ENCODE measurements at regions not wholly inside any gene's neighbourhood (a gene's known extent, or its start where the extent isn't known, plus 50 kb on each side); places are given as distances from the start of the nearest gene placed in this dataset.
"Not testable (repeated sequence)": the region's sequence is repeated elsewhere in the genome, so short reads cannot be mapped to it uniquely, and the experiment has no call there.

GRCh38 chr3:94394885-94395284 lies 332.0 kb downstream of the NSUN3 start:
- no peak for DNase-seq
- in situ Hi-C loops (cut with MboI; ENCODE audit: low pct_unique_long_range_greater_than_20kb, low sequenced_read_pairs): no loop called here

GRCh38 chr3:94395851-94396250 lies 333.0 kb downstream of the NSUN3 start:
- in situ Hi-C loops (cut with MboI; ENCODE audit: low pct_unique_long_range_greater_than_20kb, low sequenced_read_pairs): no loop called here
- DNase-seq: no peak

GRCh38 chr3:94398036-94398435 lies 335.2 kb downstream of the NSUN3 start:
- no peak for DNase-seq
- in situ Hi-C loops (cut with MboI; ENCODE audit: low pct_unique_long_range_greater_than_20kb, low sequenced_read_pairs): no loop called here

DNA sequence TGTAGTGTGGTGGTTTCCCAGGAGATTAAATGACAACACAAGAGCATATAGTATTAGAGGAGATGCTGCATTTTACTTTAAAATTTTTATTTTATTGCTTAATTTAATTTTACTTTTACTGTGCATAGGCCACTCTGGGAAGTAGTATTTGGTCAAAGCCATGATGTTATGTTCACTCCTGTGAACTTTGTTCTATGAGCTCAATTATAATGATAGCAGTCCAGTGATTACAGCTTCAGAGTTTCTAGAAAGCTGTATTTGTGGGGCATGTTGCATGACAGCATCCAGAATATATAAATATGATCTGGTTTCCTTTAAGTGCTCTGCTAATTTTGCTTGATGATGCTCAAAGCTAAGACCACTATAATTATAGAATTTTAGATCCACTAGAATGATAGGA lies 338.6 kb downstream of the NSUN3 start:
- in situ Hi-C loops (cut with MboI; ENCODE audit: low pct_unique_long_range_greater_than_20kb, low sequenced_read_pairs): no loop called here
- no peak for DNase-seq

DNA sequence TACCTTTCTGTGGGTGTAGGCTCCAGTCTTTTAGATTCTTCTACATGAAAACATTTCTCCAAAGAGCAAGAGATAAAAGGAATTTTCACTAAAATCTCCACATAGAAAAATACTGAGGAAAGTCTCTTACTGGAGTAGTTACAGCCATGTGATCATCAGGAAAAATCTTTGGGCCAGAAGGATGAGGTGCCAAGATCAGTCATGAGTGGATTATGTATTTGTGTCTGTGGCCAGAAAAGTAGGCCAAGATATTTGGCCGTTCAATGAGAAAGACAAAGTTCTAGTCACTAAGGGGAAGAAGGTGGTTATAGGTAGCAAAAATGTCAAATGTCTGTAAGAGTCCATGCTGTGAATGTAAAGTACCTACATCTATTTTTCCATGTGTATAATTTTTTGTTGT lies 339.3 kb downstream of the NSUN3 start:
- in situ Hi-C loops (cut with MboI; ENCODE audit: low pct_unique_long_range_greater_than_20kb, low sequenced_read_pairs): no loop called here
- no peak for DNase-seq

DNA sequence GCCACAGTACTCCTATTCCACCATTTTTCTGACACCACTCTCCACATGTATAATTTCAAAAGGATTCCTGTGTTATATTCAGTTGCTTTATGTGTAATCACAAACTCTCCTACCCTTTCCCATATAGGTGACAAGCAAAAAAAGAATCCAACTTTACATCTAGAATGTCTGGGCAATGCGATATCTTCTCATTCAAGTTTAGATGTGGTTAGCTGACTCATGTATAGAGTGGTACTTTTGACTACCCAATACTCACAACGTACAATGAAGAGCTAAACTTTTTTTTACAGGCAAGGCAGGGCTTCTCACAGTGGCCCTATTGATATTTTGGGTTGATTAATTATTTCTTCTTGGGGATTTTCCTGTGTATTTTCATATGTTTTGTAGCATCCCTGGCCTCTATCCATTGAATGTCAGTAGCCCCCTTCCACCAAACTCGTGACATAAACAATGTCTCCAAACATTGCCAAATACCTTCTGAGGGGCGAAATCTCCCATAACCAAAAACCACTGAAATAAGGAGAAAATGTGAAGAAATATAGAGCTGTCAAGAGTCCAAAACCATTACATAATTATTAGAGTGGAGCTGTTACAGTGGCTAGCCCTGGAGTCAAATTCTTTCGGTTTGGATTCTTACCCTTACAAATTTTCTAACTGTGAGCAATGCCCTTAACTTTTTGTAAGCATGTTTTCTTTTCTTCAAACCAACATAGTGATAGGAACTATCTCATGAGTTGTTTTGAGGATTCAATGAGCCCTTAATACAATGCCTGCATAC lies 342.6 kb downstream of the NSUN3 start:
- in situ Hi-C loops (cut with MboI; ENCODE audit: low pct_unique_long_range_greater_than_20kb, low sequenced_read_pairs): no loop called here
- DNase-seq: no peak

DNA sequence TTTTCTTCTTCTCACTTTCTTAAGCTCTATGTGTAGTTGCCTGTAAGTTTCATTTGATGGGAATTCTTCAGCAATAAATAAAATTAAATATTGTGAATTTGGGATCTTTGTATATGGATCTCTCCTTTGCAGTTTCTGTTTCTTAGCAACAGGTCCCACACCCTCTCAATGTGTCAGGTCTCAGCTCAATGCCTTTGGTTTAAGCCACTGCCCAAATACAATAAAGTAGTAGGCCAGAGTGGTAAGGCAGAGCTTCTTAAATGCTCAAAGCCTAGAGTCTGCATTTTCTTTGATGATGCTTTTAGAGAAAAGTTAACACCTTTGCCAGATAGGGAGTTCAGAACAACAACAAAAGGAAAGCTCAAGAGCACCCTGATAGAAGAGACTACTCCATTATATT lies 343.7 kb downstream of the NSUN3 start:
- DNase-seq: no peak
- in situ Hi-C loops (cut with MboI; ENCODE audit: low pct_unique_long_range_greater_than_20kb, low sequenced_read_pairs): no loop called here

DNA sequence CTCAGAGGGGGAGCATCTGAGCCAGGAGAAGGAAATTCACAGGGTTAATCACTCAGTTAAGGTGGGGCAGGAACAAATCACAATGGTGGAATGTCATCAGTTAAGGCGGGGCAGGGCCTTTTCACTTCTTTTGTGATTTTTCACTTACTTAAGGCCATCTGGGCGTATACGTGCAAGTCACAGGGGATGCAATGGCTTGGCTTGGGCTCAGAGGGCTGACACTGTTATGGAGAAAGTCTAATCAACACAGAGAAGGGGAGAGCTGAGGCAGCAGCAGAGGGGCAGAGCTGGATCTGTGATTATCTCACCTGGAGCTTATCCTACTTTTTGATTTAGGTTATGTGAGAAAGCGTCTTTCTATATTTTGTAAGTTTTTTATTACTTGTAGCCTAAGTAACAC lies 350.1 kb downstream of the NSUN3 start:
- DNase-seq; in situ Hi-C loops (cut with MboI; ENCODE audit: low pct_unique_long_range_greater_than_20kb, low sequenced_read_pairs): not testable (repeated sequence)

GRCh38 chr3:94413336-94414108 lies 350.7 kb downstream of the NSUN3 start:
- in situ Hi-C loops (cut with MboI; ENCODE audit: low pct_unique_long_range_greater_than_20kb, low sequenced_read_pairs): no loop called here
- DNase-seq: no peak

GRCh38 chr3:94414418-94414817 lies 351.6 kb downstream of the NSUN3 start:
- DNase-seq: no peak
- in situ Hi-C loops (cut with MboI; ENCODE audit: low pct_unique_long_range_greater_than_20kb, low sequenced_read_pairs): no loop called here

DNA sequence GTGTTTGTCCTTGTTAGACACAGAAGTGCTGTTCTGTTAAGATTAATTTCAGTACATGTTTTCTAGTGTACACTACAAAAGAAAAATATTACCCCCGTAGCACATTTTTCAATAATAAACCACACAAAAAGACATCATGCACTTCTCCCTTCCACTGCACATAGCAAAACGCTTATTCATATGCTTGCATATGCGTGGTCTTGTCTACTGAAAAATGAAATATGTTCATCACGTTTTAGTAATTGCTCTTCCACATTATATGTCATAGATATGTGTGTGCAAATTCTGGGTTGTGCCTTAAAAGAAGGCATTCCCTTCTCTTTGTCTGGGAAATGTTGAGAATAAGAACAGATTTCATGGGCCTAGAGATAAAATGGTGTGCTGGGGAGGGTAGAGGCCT lies 353.9 kb downstream of the NSUN3 start:
- no peak for DNase-seq
- in situ Hi-C loops (cut with MboI; ENCODE audit: low pct_unique_long_range_greater_than_20kb, low sequenced_read_pairs): no loop called here

DNA sequence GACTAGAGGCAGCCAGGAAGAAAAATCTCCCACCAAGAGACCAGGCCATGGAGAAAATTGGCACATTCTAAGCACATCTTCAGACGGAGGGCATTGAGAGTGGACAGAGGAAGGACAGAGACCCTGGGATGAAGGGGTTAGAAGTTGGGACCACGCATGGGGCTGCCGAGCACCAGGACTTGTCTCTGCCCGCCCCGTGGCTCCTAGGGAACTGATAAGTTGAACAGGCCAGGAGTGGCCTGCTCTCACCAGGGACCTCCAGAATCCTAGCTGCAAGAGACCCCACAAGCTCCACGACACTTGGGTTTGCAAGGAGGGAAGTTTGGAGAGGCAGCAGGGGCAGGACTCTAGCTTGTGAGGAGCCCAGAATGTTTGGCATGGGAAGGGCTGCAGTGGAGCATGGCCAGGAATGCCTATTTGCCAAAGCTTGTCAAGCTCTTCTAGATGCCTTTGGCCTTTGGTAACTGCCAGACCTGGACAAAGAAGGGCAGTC lies 355.1 kb downstream of the NSUN3 start:
- in situ Hi-C loops (cut with MboI; ENCODE audit: low pct_unique_long_range_greater_than_20kb, low sequenced_read_pairs): no loop called here
- no peak for DNase-seq

- DNase-seq: no peak
- in situ Hi-C loops (cut with MboI; ENCODE audit: low pct_unique_long_range_greater_than_20kb, low sequenced_read_pairs): no loop called here
Measured at GRCh38 chr3:94420931-94421330, 358.1 kb downstream of the NSUN3 start.

- in situ Hi-C loops (cut with MboI; ENCODE audit: low pct_unique_long_range_greater_than_20kb, low sequenced_read_pairs): no loop called here
- no peak for DNase-seq
Measured at GRCh38 chr3:94423578-94423977, 360.7 kb downstream of the NSUN3 start.

GRCh38 chr3:94429517-94429916 lies 366.7 kb downstream of the NSUN3 start:
- in situ Hi-C loops (cut with MboI; ENCODE audit: low pct_unique_long_range_greater_than_20kb, low sequenced_read_pairs): no loop called here
- no peak for DNase-seq

DNA sequence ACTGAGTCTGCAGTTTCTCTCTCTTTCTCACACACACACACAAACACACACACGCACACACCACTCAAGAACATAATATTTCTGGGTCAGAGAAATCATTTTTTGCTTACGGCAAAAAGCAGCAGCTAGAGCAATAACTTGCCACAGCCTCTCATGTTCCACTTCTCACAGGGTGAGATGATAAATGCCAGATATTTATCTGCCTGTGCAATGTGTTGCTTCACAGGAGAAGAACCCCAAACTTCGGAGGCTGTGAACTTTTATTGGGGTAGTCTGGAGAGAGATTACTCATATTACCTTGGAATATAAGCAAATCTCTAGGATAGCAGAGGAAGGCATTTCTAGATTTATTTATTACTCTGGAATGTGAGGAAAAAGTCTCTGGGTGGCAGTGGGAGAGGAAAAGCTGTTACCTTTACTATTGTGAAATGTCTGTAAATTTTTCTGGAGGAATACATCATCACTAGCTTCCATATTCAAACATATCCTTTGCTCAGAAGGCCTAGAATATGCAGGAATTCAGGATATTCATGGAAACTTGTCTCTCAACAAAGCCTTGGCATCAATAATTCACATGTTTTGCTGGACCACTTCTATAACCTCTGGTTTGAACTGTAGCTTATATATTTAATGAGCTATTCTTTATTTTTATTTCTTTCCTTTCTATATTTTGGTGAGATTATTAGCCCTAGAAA lies 369.2 kb downstream of the NSUN3 start:
- in situ Hi-C loops (cut with MboI; ENCODE audit: low pct_unique_long_range_greater_than_20kb, low sequenced_read_pairs): no loop called here
- no peak for DNase-seq

GRCh38 chr3:94433811-94434210 lies 370.9 kb downstream of the NSUN3 start:
- in situ Hi-C loops (cut with MboI; ENCODE audit: low pct_unique_long_range_greater_than_20kb, low sequenced_read_pairs): no loop called here
- no peak for DNase-seq

DNA sequence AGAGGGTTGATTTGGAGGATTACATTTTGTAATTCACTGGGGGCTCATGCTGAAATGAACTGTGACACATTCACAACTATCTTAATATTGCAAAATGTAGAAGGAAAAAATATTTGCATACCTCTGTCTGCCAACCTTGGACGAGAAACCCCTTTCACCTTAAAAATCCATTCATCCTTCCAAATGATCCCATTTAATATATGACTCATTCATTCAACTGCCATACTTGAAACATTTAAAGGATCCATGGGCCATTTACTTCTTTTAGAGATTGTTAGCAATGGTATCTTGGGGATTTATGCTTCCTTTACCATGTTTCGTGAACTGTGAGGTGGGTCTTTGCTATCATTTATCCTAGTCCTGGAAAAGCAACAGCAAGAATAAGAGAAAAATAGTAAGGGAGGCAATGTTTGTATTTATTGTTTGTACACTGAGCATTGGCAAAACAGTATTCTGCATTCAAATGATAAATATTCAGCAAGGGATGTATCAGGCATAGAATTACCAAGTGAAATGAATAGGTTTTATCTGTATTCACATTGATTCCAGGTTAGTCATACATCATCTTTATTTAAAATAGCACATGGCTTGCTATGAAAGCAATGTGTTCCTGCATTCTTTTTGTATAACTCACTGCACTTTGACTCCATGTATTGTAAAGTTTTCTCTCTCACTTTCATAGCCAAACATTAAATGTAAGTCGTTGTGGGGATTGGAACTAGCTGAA lies 378.1 kb downstream of the NSUN3 start:
- in situ Hi-C loops (cut with MboI; ENCODE audit: low pct_unique_long_range_greater_than_20kb, low sequenced_read_pairs): no loop called here
- no peak for DNase-seq

DNA sequence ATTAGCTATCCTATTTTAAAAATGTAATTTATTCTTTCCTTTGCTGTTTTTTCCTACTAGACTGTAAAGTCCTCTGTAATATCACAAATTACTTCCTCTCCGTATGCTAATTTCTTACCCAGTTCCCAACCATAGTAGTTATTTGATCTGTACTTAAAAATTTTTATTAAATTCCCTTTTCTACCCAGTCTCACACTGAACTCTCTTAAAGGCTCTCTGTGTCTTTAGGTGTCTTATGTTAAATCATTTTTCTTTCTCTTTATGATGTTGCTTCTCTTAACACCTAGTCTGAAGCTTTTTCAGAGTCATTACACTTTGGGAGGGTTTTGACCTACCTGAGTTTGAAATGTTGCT lies 378.6 kb downstream of the NSUN3 start:
- no peak for DNase-seq
- in situ Hi-C loops (cut with MboI; ENCODE audit: low pct_unique_long_range_greater_than_20kb, low sequenced_read_pairs): no loop called here
